Prostate gland (tissue), 2 donors: ENCODE measurements at regions not wholly inside any gene's neighbourhood (a gene's known extent, or its start where the extent isn't known, plus 50 kb on each side); places are given as distances from the start of the nearest gene placed in this dataset.
A peak's percentile ranks its signal among the peaks of the same experiment; 100 is the strongest.

Source experiments
- DNase-seq: peaks from one replicate; pipeline ENCODE4 v3.0.0-alpha.2; 2019; ENCODE audit warnings: low spot score
- H3K27ac ChIP-seq, 2 donors: fragments of 200-600 bp; sonication (generic); 2 replicates each; pipeline ENCODE4 v1.5.1; 2017 to 2019
- H3K27me3 ChIP-seq: fragments of 200-600 bp; sonication (generic); replicated peaks from 2 replicates; pipeline ENCODE4 v1.5.1; 2019; ENCODE audit not compliant: insufficient read depth
- H3K36me3 ChIP-seq, 2 donors: fragments of 200-600 bp; sonication (generic); 1 replicate in 1 of 2; 2 replicates in 1 of 2; pipeline versions ENCODE4 v1.5.1 to v1.8.1; 2017 to 2019
- H3K4me1 ChIP-seq: fragments of 200-600 bp; sonication (generic); replicated peaks from 2 replicates; pipeline ENCODE4 v1.5.1; 2019
- H3K4me3 ChIP-seq, 2 donors: fragments of 200-600 bp; sonication (generic); 2 replicates each; pipeline ENCODE4 v1.5.1; 2017 to 2019
- H3K9me3 ChIP-seq: fragments of 200-600 bp; sonication (generic); 2 replicates; pipeline ENCODE4 v1.5.1; 2017
- CTCF ChIP-seq, 4 experiments: fragments of 200-600 bp in 2 of 4; fragments of 450-650 bp in 2 of 4; sonication (generic) in 2 of 4; IDR thresholded peaks; 1 replicate in 3 of 4; 2 replicates in 1 of 4; pipeline ENCODE4 v1.5.1; 2016 to 2019; ENCODE audit warnings: antibody characterized with exemption in 4 of 4, mild to moderate bottlenecking in 2 of 4, moderate library complexity in 2 of 4
- POLR2A ChIP-seq: fragments of 450-650 bp; IDR thresholded peaks from one replicate; pipeline ENCODE4 v1.6.1; 2016; ENCODE audit warnings: antibody characterized with exemption, mild to moderate bottlenecking
- POLR2AphosphoS5 ChIP-seq: sonication (generic); formaldehyde crosslinking; IDR thresholded peaks from one replicate; pipeline ENCODE4 v1.6.1; 2017; ENCODE audit warnings: antibody characterized with exemption
- WGBS: methylation state at CpG from one replicate; pipeline ENCODE4 v1.1.5; 2018; 5-methylcytosine and 5-hydroxymethylcytosine counted together
- intact Hi-C: fragments of 100-400 bp; cut with DNase I; formaldehyde crosslinking; loops from one replicate; pipeline ENCODE4 v1.14.2; 2022

GRCh38 chr7:131008840-131009711, 275.1 kb upstream of the KLF14 start:
- WGBS = 53% methylated on average over 5 of the region's 5 CpGs
- TF ChIP-seq POLR2A (no peak), CTCF (IDR thresholded peaks at IDR 0.05) (no peak)

GRCh38 chr7:131010029-131010716, 276.2 kb upstream of the KLF14 start:
- TF ChIP-seq CTCF (IDR thresholded peaks at IDR 0.05) (no peak), POLR2AphosphoS5 (no peak), POLR2A (no peak)
- Histone ChIP-seq H3K27ac (no peak overlapping the region), H3K9me3 (no peaks in the 10 kb centered on the region), H3K4me1 (peaks cover 14% of the 10 kb centered on the region), H3K36me3 (no peaks in the 10 kb centered on the region), H3K27me3 (no peaks in the 10 kb centered on the region), H3K4me3 (no peak overlapping the region)
- WGBS = 83% methylated on average over 12 of the region's 12 CpGs
- intact Hi-C loops = loop anchor here (5.0 kb wide), 1 partner anchor 118 kb away; no protein-coding TSS in a partner anchor
- DNase-seq = no peak

More at GRCh38 chr7:131008840-131009711, 275.1 kb upstream of the KLF14 start:
- Histone ChIP-seq H3K36me3 (no peaks in the 10 kb centered on the region), H3K4me1 (peaks cover 14% of the 10 kb centered on the region), H3K27me3 (no peaks in the 10 kb centered on the region), H3K9me3 (no peaks in the 10 kb centered on the region), H3K4me3 (no peak overlapping the region), H3K27ac (peak overlapping the region in 1 of 2 donors; percentile 74)
- DNase-seq = no peak
- intact Hi-C loops = no loop called here

- H3K9me3 ChIP-seq = no peaks in the 10 kb centered on the region
- no peaks in the 10 kb centered on the region for H3K36me3 ChIP-seq
- no peak overlapping the region for H3K4me3 ChIP-seq
- 65% methylated on average over 6 of the region's 6 CpGs for WGBS
- H3K27me3 ChIP-seq = no peaks in the 10 kb centered on the region
- peaks cover 17% of the 10 kb centered on the region for H3K4me1 ChIP-seq
- intact Hi-C loops = loop anchor here (5.0 kb wide), 1 partner anchor 119 kb away; no protein-coding TSS in a partner anchor
- DNase-seq = no peak
- no peak for TF ChIP-seq POLR2A
- TF ChIP-seq CTCF (IDR thresholded peaks at IDR 0.05) = no peak
- no peak for TF ChIP-seq POLR2AphosphoS5
- H3K27ac ChIP-seq = no peak overlapping the region
Observed at GRCh38 chr7:131010717-131011431, 276.9 kb upstream of the KLF14 start.

- no peak for DNase-seq
- Histone ChIP-seq H3K9me3 (no peaks in the 10 kb centered on the region), H3K4me3 (no peak overlapping the region), H3K27me3 (no peaks in the 10 kb centered on the region), H3K27ac (no peak overlapping the region), H3K36me3 (no peaks in the 10 kb centered on the region), H3K4me1 (peaks cover 18% of the 10 kb centered on the region)
- WGBS = 64% methylated on average over 4 of the region's 4 CpGs
- intact Hi-C loops = loop anchor here (5.0 kb wide), 1 partner anchor 119 kb away; no protein-coding TSS in a partner anchor
- TF ChIP-seq POLR2AphosphoS5 (no peak), POLR2A (no peak), CTCF (IDR thresholded peaks at IDR 0.05) (no peak)
Observed at GRCh38 chr7:131011432-131011742, 277.4 kb upstream of the KLF14 start.
